MM.1S (cell line): ENCODE measurements at regions not wholly inside any gene's neighbourhood (a gene's known extent, or its start where the extent isn't known, plus 50 kb on each side); places are given as distances from the start of the nearest gene placed in this dataset.

Experiments used
- DNase-seq: peaks from one replicate; pipeline ENCODE4 v3.0.0-alpha.2; 2015
- H2AFZ ChIP-seq: fragments of 300-600 bp; sonication (generic); 2 replicates; pipeline ENCODE4 v1.6.0; 2016; ENCODE audit warnings: antibody characterized with exemption, low read length
- H3F3A ChIP-seq: fragments of 300-600 bp; sonication (generic); 2 replicates; pipeline ENCODE4 v1.6.1; 2016; ENCODE audit warnings: mild to moderate bottlenecking, antibody characterized with exemption, low read length, moderate library complexity, mixed read lengths; ENCODE audit not compliant: insufficient read depth
- H3K27ac ChIP-seq: fragments of 300-600 bp; sonication (generic); 2 replicates; pipeline ENCODE4 v1.5.1; 2016; ENCODE audit warnings: mild to moderate bottlenecking, low read length
- H3K27me3 ChIP-seq: fragments of 300-600 bp; sonication (generic); replicated peaks from 2 replicates; pipeline ENCODE4 v1.6.0; 2016; ENCODE audit warnings: low read length; ENCODE audit not compliant: insufficient read depth
- H3K36me3 ChIP-seq: fragments of 300-600 bp; sonication (generic); replicated peaks from 2 replicates; pipeline ENCODE4 v1.6.1; 2016; ENCODE audit warnings: mild to moderate bottlenecking, low read length, mixed read lengths; ENCODE audit not compliant: insufficient read depth
- H3K4me1 ChIP-seq: fragments of 300-600 bp; sonication (generic); 2 replicates; pipeline ENCODE4 v1.6.1; 2016; ENCODE audit warnings: low read length, mixed read lengths
- H3K4me2 ChIP-seq: fragments of 300-600 bp; sonication (generic); 2 replicates; pipeline ENCODE4 v1.6.0; 2016; ENCODE audit warnings: low read depth, low read length
- H3K4me3 ChIP-seq: fragments of 300-600 bp; sonication (generic); 2 replicates; pipeline ENCODE4 v1.5.1; 2016; ENCODE audit warnings: low read length, mixed read lengths
- H3K79me2 ChIP-seq: fragments of 300-600 bp; sonication (generic); 2 replicates; pipeline ENCODE4 v1.6.1; 2016; ENCODE audit warnings: mixed run types, low read length, mixed read lengths
- H3K9ac ChIP-seq: fragments of 300-600 bp; sonication (generic); 2 replicates; pipeline ENCODE4 v1.6.1; 2016; ENCODE audit warnings: low read length, mixed read lengths
- H3K9me2 ChIP-seq: fragments of 300-600 bp; sonication (generic); replicated peaks from 2 replicates; pipeline ENCODE4 v1.6.1; 2016; ENCODE audit warnings: mild to moderate bottlenecking, low read length, mixed read lengths; ENCODE audit not compliant: insufficient read depth
- H3K9me3 ChIP-seq: fragments of 300-600 bp; sonication (generic); replicated peaks from 2 replicates; pipeline ENCODE4 v1.6.1; 2016; ENCODE audit warnings: mild to moderate bottlenecking, low read length, mixed read lengths; ENCODE audit not compliant: insufficient read depth
- H4K20me1 ChIP-seq: fragments of 300-600 bp; sonication (generic); 2 replicates; pipeline ENCODE4 v1.6.1; 2016; ENCODE audit warnings: mild to moderate bottlenecking, low read length, moderate library complexity, mixed read lengths; ENCODE audit not compliant: insufficient read depth
- EZH2 ChIP-seq: fragments of 300-600 bp; sonication (generic); optimal IDR thresholded peaks from 2 replicates; pipeline ENCODE3; 2017; ENCODE audit warnings: low read depth, mild to moderate bottlenecking, antibody characterized with exemption, low read length, mixed read lengths
- EZH2phosphoT487 ChIP-seq: fragments of 300-600 bp; sonication (generic); IDR thresholded peaks from 2 replicates; pipeline ENCODE4 v1.6.1; 2018; ENCODE audit warnings: antibody characterized with exemption, low read length
- TF ChIP-seq, protein P1 (sequence below): fragments of 300-600 bp; sonication (generic); IDR thresholded peaks from 2 replicates; pipeline ENCODE4 v1.5.1; 2016; ENCODE audit warnings: antibody characterized with exemption, low read length, mixed read lengths

GRCh38 chr2:19125901-19126680 lies 232.3 kb downstream of the OSR1 start:
- Histone ChIP-seq H3K9me3 (no peaks in the 10 kb centered on the region), H2AFZ (no peak overlapping the region), H3K4me1 (no peaks in the 10 kb centered on the region), H3F3A (no peaks in the 10 kb centered on the region), H3K9me2 (no peaks in the 10 kb centered on the region), H3K36me3 (no peaks in the 10 kb centered on the region), H3K27ac (no peak overlapping the region), H4K20me1 (no peaks in the 10 kb centered on the region), H3K9ac (no peak overlapping the region), H3K4me2 (no peak overlapping the region), H3K4me3 (no peak overlapping the region), H3K79me2 (no peaks in the 10 kb centered on the region), H3K27me3 (no peaks in the 10 kb centered on the region)
- no peak for DNase-seq
- TF ChIP-seq EZH2 (no peak), EZH2phosphoT487 (no peak)
- TF ChIP-seq, protein P1, sequence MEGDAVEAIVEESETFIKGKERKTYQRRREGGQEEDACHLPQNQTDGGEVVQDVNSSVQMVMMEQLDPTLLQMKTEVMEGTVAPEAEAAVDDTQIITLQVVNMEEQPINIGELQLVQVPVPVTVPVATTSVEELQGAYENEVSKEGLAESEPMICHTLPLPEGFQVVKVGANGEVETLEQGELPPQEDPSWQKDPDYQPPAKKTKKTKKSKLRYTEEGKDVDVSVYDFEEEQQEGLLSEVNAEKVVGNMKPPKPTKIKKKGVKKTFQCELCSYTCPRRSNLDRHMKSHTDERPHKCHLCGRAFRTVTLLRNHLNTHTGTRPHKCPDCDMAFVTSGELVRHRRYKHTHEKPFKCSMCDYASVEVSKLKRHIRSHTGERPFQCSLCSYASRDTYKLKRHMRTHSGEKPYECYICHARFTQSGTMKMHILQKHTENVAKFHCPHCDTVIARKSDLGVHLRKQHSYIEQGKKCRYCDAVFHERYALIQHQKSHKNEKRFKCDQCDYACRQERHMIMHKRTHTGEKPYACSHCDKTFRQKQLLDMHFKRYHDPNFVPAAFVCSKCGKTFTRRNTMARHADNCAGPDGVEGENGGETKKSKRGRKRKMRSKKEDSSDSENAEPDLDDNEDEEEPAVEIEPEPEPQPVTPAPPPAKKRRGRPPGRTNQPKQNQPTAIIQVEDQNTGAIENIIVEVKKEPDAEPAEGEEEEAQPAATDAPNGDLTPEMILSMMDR: no peak

DNA sequence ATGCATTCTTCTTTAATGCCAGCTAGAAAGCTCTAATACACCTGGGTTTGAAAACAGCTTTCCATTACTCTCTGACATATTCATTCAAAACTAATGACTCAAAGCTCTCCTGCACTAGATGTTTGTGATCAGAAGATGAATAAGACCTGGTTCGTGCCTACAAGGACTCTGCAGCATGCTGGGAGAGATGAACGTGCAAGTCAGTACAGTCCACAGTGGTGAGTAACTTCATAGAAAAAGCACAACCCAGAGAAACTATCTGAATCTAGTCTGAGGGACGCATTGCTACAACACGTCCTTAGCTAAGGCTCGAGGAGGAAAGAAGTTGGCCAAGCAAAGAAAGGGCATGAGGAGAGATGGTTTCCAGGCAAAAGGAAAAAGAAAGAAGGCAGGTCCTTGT lies 234.3 kb downstream of the OSR1 start:
- H3K4me2 ChIP-seq: no peak overlapping the region

GRCh38 chr2:19123556-19123955 lies 234.9 kb downstream of the OSR1 start:
- no peak overlapping the region for H3K9ac ChIP-seq
- H2AFZ ChIP-seq: no peak overlapping the region
- H3K36me3 ChIP-seq: no peaks in the 10 kb centered on the region
- H3K9me2 ChIP-seq: no peaks in the 10 kb centered on the region
- no peaks in the 10 kb centered on the region for H4K20me1 ChIP-seq
- no peaks in the 10 kb centered on the region for H3K4me1 ChIP-seq
- H3K27ac ChIP-seq: no peak overlapping the region
- H3K27me3 ChIP-seq: no peaks in the 10 kb centered on the region
- H3K4me2 ChIP-seq: no peak overlapping the region
- no peak overlapping the region for H3K4me3 ChIP-seq
- H3K9me3 ChIP-seq: no peaks in the 10 kb centered on the region
- H3F3A ChIP-seq: no peaks in the 10 kb centered on the region
- DNase-seq: no peak
- no peak for TF ChIP-seq EZH2
- TF ChIP-seq, protein P1: no peak
- no peak for TF ChIP-seq EZH2phosphoT487
- no peaks in the 10 kb centered on the region for H3K79me2 ChIP-seq

More for the DNA sequence above, 234.3 kb downstream of the OSR1 start:
- Histone ChIP-seq H3K36me3 (no peaks in the 10 kb centered on the region), H3K9me2 (no peaks in the 10 kb centered on the region), H3K9me3 (no peaks in the 10 kb centered on the region), H3K4me3 (no peak overlapping the region), H2AFZ (no peak overlapping the region), H3K27me3 (no peaks in the 10 kb centered on the region), H3F3A (no peaks in the 10 kb centered on the region), H4K20me1 (no peaks in the 10 kb centered on the region), H3K79me2 (no peaks in the 10 kb centered on the region), H3K9ac (no peak overlapping the region), H3K27ac (no peak overlapping the region), H3K4me1 (no peaks in the 10 kb centered on the region)
- no peak for DNase-seq
- TF ChIP-seq EZH2: no peak
- TF ChIP-seq EZH2phosphoT487: no peak
- TF ChIP-seq, protein P1: no peak
